Spleen (tissue), 11 donors: ENCODE measurements at regions not wholly inside any gene's neighbourhood (a gene's known extent, or its start where the extent isn't known, plus 50 kb on each side); places are given as distances from the start of the nearest gene placed in this dataset.

Source experiments
- DNase-seq: peaks from one replicate; pipeline ENCODE4 v3.0.0-alpha.2; 2020
- H3K27ac ChIP-seq, 8 donors: fragments of 200-600 bp; sonication (generic) in 7 of 8; 1 replicate in 4 of 8; 2 replicates in 4 of 8; pipeline versions ENCODE4 v1.5.0 to v1.8.0; 2016 to 2021; ENCODE audit warnings: inconsistent platforms in 4 of 8, mild to moderate bottlenecking in 4 of 8, moderate library complexity in 1 of 8
- H3K27me3 ChIP-seq, 7 donors: fragments of 200-600 bp; sonication (generic) in 6 of 7; replicated peaks in 1 of 7; 1 replicate in 4 of 7; 2 replicates in 3 of 7; pipeline versions ENCODE4 v1.5.0 to v1.8.0; 2016 to 2021; ENCODE audit warnings: inconsistent platforms in 3 of 7, mild to moderate bottlenecking in 1 of 7
- H3K36me3 ChIP-seq, 6 donors: fragments of 200-600 bp; sonication (generic) in 5 of 6; 1 replicate in 4 of 6; 2 replicates in 2 of 6; pipeline versions ENCODE4 v1.5.0 to v1.8.0; 2016 to 2021; ENCODE audit warnings: inconsistent platforms in 2 of 6
- H3K4me1 ChIP-seq, 6 donors: fragments of 200-600 bp; sonication (generic) in 5 of 6; 1 replicate in 3 of 6; 2 replicates in 3 of 6; pipeline versions ENCODE4 v1.5.0 to v1.8.0; 2016 to 2021; ENCODE audit warnings: inconsistent platforms in 3 of 6
- H3K4me3 ChIP-seq, 8 donors: fragments of 200-600 bp; sonication (generic) in 7 of 8; 1 replicate in 4 of 8; 2 replicates in 4 of 8; pipeline versions ENCODE4 v1.5.0 to v1.8.0; 2016 to 2021; ENCODE audit warnings: inconsistent platforms in 4 of 8, mild to moderate bottlenecking in 4 of 8, moderate library complexity in 2 of 8
- H3K9me3 ChIP-seq, 8 donors: fragments of 200-600 bp; sonication (generic) in 7 of 8; 1 replicate in 4 of 8; 2 replicates in 4 of 8; pipeline versions ENCODE4 v1.5.0 to v1.8.0; 2016 to 2021; ENCODE audit warnings: inconsistent platforms in 4 of 8
- POLR2A ChIP-seq, 3 donors: fragments of 450-650 bp; IDR thresholded peaks; one replicate each; pipeline ENCODE4 v1.5.1; 2017; ENCODE audit warnings: antibody characterized with exemption in 3 of 3, mild to moderate bottlenecking in 1 of 3
- POLR2AphosphoS5 ChIP-seq, 3 donors: sonication (generic); formaldehyde crosslinking; IDR thresholded peaks; one replicate each; pipeline ENCODE4 v1.5.1; 2017; ENCODE audit warnings: antibody characterized with exemption in 3 of 3
- WGBS, 5 donors: extraction: QIAGEN DNeasy Blood & Tissue Kit in 3 of 5; methylation state at CpG; one replicate each; pipeline versions ENCODE4 v1.1.5 to v1.1.7; 2013 to 2018; 5-methylcytosine and 5-hydroxymethylcytosine counted together
- intact Hi-C: fragments of 100-400 bp; cut with DNase I; formaldehyde crosslinking; loops from one replicate; pipeline ENCODE4 v1.15.0; 2023; ENCODE audit warnings: low total_unique reads
- TF ChIP-seq, protein P1 (sequence below), 11 experiments: fragments of 200-600 bp in 7 of 11; fragments of 450-650 bp in 4 of 11; sonication (generic) in 4 of 11; IDR thresholded peaks in 8 of 11; conservative IDR thresholded peaks in 3 of 11; 1 replicate in 7 of 11; 2 replicates in 4 of 11; pipeline versions ENCODE4 v1.4.0 to v1.8.0; 2016 to 2021; ENCODE audit warnings: antibody characterized with exemption in 11 of 11, inconsistent platforms in 4 of 11, mild to moderate bottlenecking in 1 of 11
- donor health status: healthy with polysubstance abuse.
- donor health status: DM: no; HTN: no; CAD: no; lungs with moderate emphysema.
- donor health status: DM: no; HTN: no; CAD: no.
- donor health status: Bipolar disorder and iron deficiency.
- donor health status: healthy.
- donor health status: DM: no; HTN: no; CAD: no.
- donor health status: DM: yes; HTN: yes; CAD: no.

DNA sequence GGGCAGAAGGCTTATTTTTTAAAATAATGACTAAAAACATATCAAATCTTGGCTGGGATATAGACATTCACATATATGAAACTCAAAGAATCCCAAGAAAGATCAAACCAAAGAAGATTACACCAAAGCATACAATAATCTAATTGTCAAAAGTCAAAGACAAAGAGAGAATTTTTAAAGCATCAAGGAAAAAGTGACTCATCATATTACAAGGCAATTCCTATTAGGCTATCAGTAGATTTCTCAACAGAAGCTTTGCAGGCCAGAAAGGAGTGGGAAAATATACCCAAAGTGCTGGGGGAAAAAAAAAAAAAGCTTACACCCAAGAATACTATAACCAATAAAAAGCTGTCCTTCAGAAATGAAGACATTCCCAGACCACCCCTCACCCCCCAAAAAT is 375.6 kb downstream of the BRINP2 start:
- intact Hi-C loops = no loop called here
- DNase-seq = no peak
- Histone ChIP-seq H3K9me3 (peaks cover 0 to 20% (median 3%) of the 10 kb centered on the region in 8 donors), H3K4me1 (no peaks in the 10 kb centered on the region), H3K27me3 (no peaks in the 10 kb centered on the region), H3K4me3 (no peak overlapping the region), H3K36me3 (no peaks in the 10 kb centered on the region), H3K27ac (no peak overlapping the region)
- TF ChIP-seq, protein P1, sequence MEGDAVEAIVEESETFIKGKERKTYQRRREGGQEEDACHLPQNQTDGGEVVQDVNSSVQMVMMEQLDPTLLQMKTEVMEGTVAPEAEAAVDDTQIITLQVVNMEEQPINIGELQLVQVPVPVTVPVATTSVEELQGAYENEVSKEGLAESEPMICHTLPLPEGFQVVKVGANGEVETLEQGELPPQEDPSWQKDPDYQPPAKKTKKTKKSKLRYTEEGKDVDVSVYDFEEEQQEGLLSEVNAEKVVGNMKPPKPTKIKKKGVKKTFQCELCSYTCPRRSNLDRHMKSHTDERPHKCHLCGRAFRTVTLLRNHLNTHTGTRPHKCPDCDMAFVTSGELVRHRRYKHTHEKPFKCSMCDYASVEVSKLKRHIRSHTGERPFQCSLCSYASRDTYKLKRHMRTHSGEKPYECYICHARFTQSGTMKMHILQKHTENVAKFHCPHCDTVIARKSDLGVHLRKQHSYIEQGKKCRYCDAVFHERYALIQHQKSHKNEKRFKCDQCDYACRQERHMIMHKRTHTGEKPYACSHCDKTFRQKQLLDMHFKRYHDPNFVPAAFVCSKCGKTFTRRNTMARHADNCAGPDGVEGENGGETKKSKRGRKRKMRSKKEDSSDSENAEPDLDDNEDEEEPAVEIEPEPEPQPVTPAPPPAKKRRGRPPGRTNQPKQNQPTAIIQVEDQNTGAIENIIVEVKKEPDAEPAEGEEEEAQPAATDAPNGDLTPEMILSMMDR (IDR thresholded peaks at IDR 0.05 in 8 of 11, conservative IDR thresholded peaks at IDR 0.05 in 3 of 11) = no peak

DNA sequence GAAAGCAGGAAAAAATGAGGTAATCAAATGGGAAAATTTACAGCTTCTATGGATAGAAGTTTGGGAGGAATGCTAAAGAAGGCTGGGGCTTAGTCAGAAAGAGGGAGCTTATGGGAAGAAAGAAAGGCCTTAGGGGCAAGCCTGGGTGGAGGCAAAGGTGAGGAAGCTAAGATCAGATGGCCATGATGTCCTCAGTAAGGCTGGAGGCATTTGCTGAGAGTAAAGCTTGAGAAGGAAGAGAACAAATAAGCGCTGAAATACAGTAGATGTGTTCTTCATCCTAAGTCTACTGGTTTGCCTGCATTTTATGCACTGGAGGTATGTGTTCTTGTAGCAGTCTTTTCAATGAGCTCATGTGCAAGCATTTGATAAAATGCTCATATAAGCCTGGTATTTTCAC is 355.4 kb downstream of the BRINP2 start:
- Histone ChIP-seq H3K9me3 (peaks cover 0 to 9% (median 0%) of the 10 kb centered on the region in 8 donors), H3K27me3 (no peaks in the 10 kb centered on the region), H3K27ac (no peak overlapping the region), H3K4me1 (no peaks in the 10 kb centered on the region), H3K4me3 (no peak overlapping the region), H3K36me3 (no peaks in the 10 kb centered on the region)
- intact Hi-C loops = no loop called here
- TF ChIP-seq POLR2AphosphoS5 (IDR thresholded peaks at IDR 0.05) (no peak), POLR2A (IDR thresholded peaks at IDR 0.05) (no peak)
- TF ChIP-seq, protein P1 (IDR thresholded peaks at IDR 0.05 in 8 of 11, conservative IDR thresholded peaks at IDR 0.05 in 3 of 11) = no peak
- no peak for DNase-seq
- WGBS, 5 donors = 86 to 96% (median 93%) methylated on average over 1 of the region's 1 CpG

DNA sequence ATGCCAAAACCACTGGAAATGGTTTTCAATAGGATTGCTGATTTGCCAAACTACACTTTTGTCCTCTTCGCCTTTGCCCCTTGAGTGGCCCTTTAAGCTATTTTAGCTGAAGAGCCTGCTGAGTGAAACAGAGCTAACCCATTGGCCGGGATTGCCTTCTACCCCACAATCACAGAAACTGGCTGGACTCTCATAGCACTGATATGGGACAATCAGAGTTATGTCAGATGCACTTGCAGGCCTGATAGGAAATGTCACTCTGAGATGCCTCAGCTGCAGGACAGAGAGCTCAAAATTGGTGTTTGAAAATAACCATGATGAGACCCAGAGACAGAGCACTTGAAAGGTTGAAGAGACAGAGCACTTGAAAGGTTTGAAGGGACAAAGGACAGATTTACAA is 354.4 kb downstream of the BRINP2 start:
- no peaks in the 10 kb centered on the region for H3K36me3 ChIP-seq
- no peaks in the 10 kb centered on the region for H3K9me3 ChIP-seq
- intact Hi-C loops = no loop called here
- TF ChIP-seq POLR2A (IDR thresholded peaks at IDR 0.05) (no peak), POLR2AphosphoS5 (IDR thresholded peaks at IDR 0.05) (no peak)
- TF ChIP-seq, protein P1 (IDR thresholded peaks at IDR 0.05 in 8 of 11, conservative IDR thresholded peaks at IDR 0.05 in 3 of 11) = no peak
- H3K4me3 ChIP-seq = no peak overlapping the region
- H3K27me3 ChIP-seq = no peaks in the 10 kb centered on the region
- 55 to 71% (median 59%) methylated on average over 2 of the region's 2 CpGs for WGBS, 5 donors
- DNase-seq = no peak
- H3K27ac ChIP-seq = no peak overlapping the region
- H3K4me1 ChIP-seq = no peaks in the 10 kb centered on the region

DNA sequence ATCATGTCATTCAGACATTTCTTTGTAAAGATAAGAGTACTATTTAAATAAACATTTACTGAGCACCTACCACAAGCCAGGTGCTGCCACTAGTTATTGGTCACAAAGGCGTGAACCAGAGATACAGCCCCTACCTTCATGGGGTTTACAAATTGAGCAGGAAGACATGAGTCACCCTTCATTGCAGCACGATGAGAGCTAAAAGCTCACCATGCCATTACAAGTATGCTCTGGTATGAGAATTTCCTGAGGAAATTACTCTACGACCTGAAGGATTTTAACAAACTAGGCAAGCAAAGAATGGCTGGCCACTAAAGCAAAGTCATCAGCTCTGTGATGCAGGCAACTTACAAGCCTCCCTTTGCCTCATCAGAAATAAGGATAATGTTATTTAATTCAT is 346.8 kb downstream of the BRINP2 start:
- no peak for TF ChIP-seq POLR2AphosphoS5 (IDR thresholded peaks at IDR 0.05)
- TF ChIP-seq, protein P1 (IDR thresholded peaks at IDR 0.05 in 8 of 11, conservative IDR thresholded peaks at IDR 0.05 in 3 of 11) = no peak
- no peak for TF ChIP-seq POLR2A (IDR thresholded peaks at IDR 0.05)
- Histone ChIP-seq H3K27me3 (no peaks in the 10 kb centered on the region), H3K9me3 (no peaks in the 10 kb centered on the region), H3K4me1 (no peaks in the 10 kb centered on the region), H3K36me3 (no peaks in the 10 kb centered on the region), H3K4me3 (no peak overlapping the region), H3K27ac (no peak overlapping the region)
- no peak for DNase-seq
- WGBS, 5 donors = 36 to 52% (median 39%) methylated on average over 3 of the region's 3 CpGs
- intact Hi-C loops = no loop called here
